Osteoblast (primary cell): ENCODE measurements at regions not wholly inside any gene's neighbourhood (a gene's known extent, or its start where the extent isn't known, plus 50 kb on each side); places are given as distances from the start of the nearest gene placed in this dataset.
"Not testable (repeated sequence)": the region's sequence is repeated elsewhere in the genome, so short reads cannot be mapped to it uniquely, and the experiment has no call there.

Experiments used
- DNase-seq: peaks from one replicate; pipeline ENCODE4 v3.0.0; 2011; ENCODE audit warnings: low spot score, mixed read lengths; ENCODE audit not compliant: insufficient read length; ENCODE audit errors: missing footprints
- H2AFZ ChIP-seq: 2 replicates; pipeline ENCODE4 v1.6.0; 2011; ENCODE audit warnings: mild to moderate bottlenecking, low read length
- H3K27ac ChIP-seq: 2 replicates; pipeline ENCODE4 v1.5.1; 2011; ENCODE audit warnings: mild to moderate bottlenecking, low read depth, low read length, moderate library complexity
- H3K27me3 ChIP-seq: 2 replicates; pipeline ENCODE4 v1.6.0; 2012; ENCODE audit warnings: mild to moderate bottlenecking, control low read depth, inconsistent platforms, low read length, moderate library complexity; ENCODE audit not compliant: insufficient read depth
- H3K36me3 ChIP-seq: 2 replicates; pipeline ENCODE4 v1.5.1; 2011; ENCODE audit warnings: mild to moderate bottlenecking, low read length, control low read depth, moderate library complexity; ENCODE audit not compliant: insufficient read depth
- H3K4me1 ChIP-seq: 2 replicates; pipeline ENCODE4 v1.5.1; 2011; ENCODE audit warnings: mild to moderate bottlenecking, low read length, control low read depth, moderate library complexity; ENCODE audit not compliant: insufficient read depth
- H3K4me2 ChIP-seq: 2 replicates; pipeline ENCODE4 v1.6.0; 2011; ENCODE audit warnings: mild to moderate bottlenecking, low read length; ENCODE audit not compliant: insufficient read depth
- H3K4me3 ChIP-seq: fragments of 200-600 bp; sonication (generic); 3 replicates; pipeline ENCODE4 v1.5.1; 2012; ENCODE audit warnings: mild to moderate bottlenecking, low read length, inconsistent platforms; ENCODE audit not compliant: insufficient read depth
- H3K79me2 ChIP-seq: 2 replicates; pipeline ENCODE4 v1.6.0; 2012; ENCODE audit warnings: mild to moderate bottlenecking, low read length, control low read depth, inconsistent platforms; ENCODE audit not compliant: insufficient read depth
- H3K9me3 ChIP-seq: 2 replicates; pipeline ENCODE4 v1.5.1; 2011; ENCODE audit warnings: low read depth, low read length, control low read depth
- H4K20me1 ChIP-seq: 2 replicates; pipeline ENCODE4 v1.6.0; 2012; ENCODE audit warnings: mild to moderate bottlenecking, low read length, control low read depth; ENCODE audit not compliant: insufficient read depth
- CTCF ChIP-seq: IDR thresholded peaks from 2 replicates; pipeline ENCODE4 v1.5.1; 2011; ENCODE audit warnings: mild to moderate bottlenecking, low read depth, low read length, moderate library complexity; ENCODE audit errors: extremely low read depth

GRCh38 chr5:106392766-106393165 is 1278.0 kb downstream of the EFNA5 start:
- no peak overlapping the region for H3K27ac ChIP-seq
- H4K20me1 ChIP-seq, result no peaks in the 10 kb centered on the region
- H3K79me2 ChIP-seq, result no peaks in the 10 kb centered on the region
- no peak for TF ChIP-seq CTCF
- no peaks in the 10 kb centered on the region for H3K27me3 ChIP-seq
- DNase-seq, result no peak
- no peaks in the 10 kb centered on the region for H3K9me3 ChIP-seq
- H2AFZ ChIP-seq, result no peak overlapping the region
- H3K4me3 ChIP-seq, result no peak overlapping the region
- H3K4me2 ChIP-seq, result no peak overlapping the region
- peaks cover 7% of the 10 kb centered on the region for H3K4me1 ChIP-seq
- H3K36me3 ChIP-seq, result no peaks in the 10 kb centered on the region

GRCh38 chr5:106387767-106388166 is 1283.0 kb downstream of the EFNA5 start:
- H3K27ac ChIP-seq, H3K4me3 ChIP-seq, H3K36me3 ChIP-seq, H2AFZ ChIP-seq, H3K79me2 ChIP-seq, H3K4me1 ChIP-seq, H4K20me1 ChIP-seq, H3K27me3 ChIP-seq, DNase-seq, H3K9me3 ChIP-seq, H3K4me2 ChIP-seq: not testable (repeated sequence)

- TF ChIP-seq CTCF, result no peak
- Histone ChIP-seq H3K79me2 (no peaks in the 10 kb centered on the region), H3K4me3 (no peak overlapping the region), H3K4me2 (no peak overlapping the region), H3K36me3 (no peaks in the 10 kb centered on the region), H3K27ac (no peak overlapping the region), H2AFZ (no peak overlapping the region), H3K9me3 (no peaks in the 10 kb centered on the region), H4K20me1 (no peaks in the 10 kb centered on the region), H3K27me3 (no peaks in the 10 kb centered on the region), H3K4me1 (no peaks in the 10 kb centered on the region)
- no peak for DNase-seq
These were observed 1284.5 kb downstream of the EFNA5 start for GRCh38 chr5:106386287-106386686.

GRCh38 chr5:106380736-106381135 is 1290.0 kb downstream of the EFNA5 start:
- TF ChIP-seq CTCF, result no peak
- H3K79me2 ChIP-seq, result no peaks in the 10 kb centered on the region
- H2AFZ ChIP-seq, result peak overlapping the region; percentile 58
- H3K36me3 ChIP-seq, result no peaks in the 10 kb centered on the region
- peaks cover 4% of the 10 kb centered on the region for H3K4me1 ChIP-seq
- no peaks in the 10 kb centered on the region for H4K20me1 ChIP-seq
- no peak overlapping the region for H3K4me3 ChIP-seq
- no peak overlapping the region for H3K4me2 ChIP-seq
- no peak overlapping the region for H3K27ac ChIP-seq
- no peak for DNase-seq
- no peaks in the 10 kb centered on the region for H3K9me3 ChIP-seq
- H3K27me3 ChIP-seq, result no peaks in the 10 kb centered on the region

- DNase-seq, result no peak
- Histone ChIP-seq H3K4me1 (peaks cover 4% of the 10 kb centered on the region), H3K4me3 (no peak overlapping the region), H3K79me2 (no peaks in the 10 kb centered on the region), H3K27ac (no peak overlapping the region), H4K20me1 (no peaks in the 10 kb centered on the region), H3K27me3 (no peaks in the 10 kb centered on the region), H3K36me3 (no peaks in the 10 kb centered on the region), H3K9me3 (no peaks in the 10 kb centered on the region), H3K4me2 (no peak overlapping the region), H2AFZ (no peak overlapping the region)
- no peak for TF ChIP-seq CTCF
These were observed 1294.2 kb downstream of the EFNA5 start for GRCh38 chr5:106376522-106376921.
